Fibroblast of villous mesenchyme (primary cell): ENCODE measurements at regions not wholly inside any gene's neighbourhood (a gene's known extent, or its start where the extent isn't known, plus 50 kb on each side); places are given as distances from the start of the nearest gene placed in this dataset.

Experiments used
- DNase-seq: peaks from one replicate; pipeline ENCODE4 v3.0.0-alpha.2; 2010; ENCODE audit warnings: low read depth
- H3K4me3 ChIP-seq: 2 replicates; pipeline ENCODE4 v1.5.1; 2011; ENCODE audit warnings: low read depth, mild to moderate bottlenecking, low read length
- CTCF ChIP-seq: IDR thresholded peaks from 2 replicates; pipeline ENCODE4 v1.5.1; 2012; ENCODE audit warnings: low read depth, mild to moderate bottlenecking, low read length; ENCODE audit not compliant: insufficient read depth

- TF ChIP-seq CTCF, result no peak
- DNase-seq, result no peak
Observed at GRCh38 chr18:73485166-73485565, 617.4 kb upstream of the NETO1 start.

GRCh38 chr18:73482901-73483300 is 615.1 kb upstream of the NETO1 start:
- DNase-seq, result no peak
- no peak overlapping the region for H3K4me3 ChIP-seq
- TF ChIP-seq CTCF, result no peak

More at GRCh38 chr18:73485166-73485565, 617.4 kb upstream of the NETO1 start:
- H3K4me3 ChIP-seq, result no peak overlapping the region

- DNase-seq, result no peak
- no peak overlapping the region for H3K4me3 ChIP-seq
- no peak for TF ChIP-seq CTCF
Observed at GRCh38 chr18:73479477-73479876, 611.7 kb upstream of the NETO1 start.

- H3K4me3 ChIP-seq, result no peak overlapping the region
- no peak for TF ChIP-seq CTCF
- no peak for DNase-seq
Observed at GRCh38 chr18:73478191-73478590, 610.4 kb upstream of the NETO1 start.

- no peak overlapping the region for H3K4me3 ChIP-seq
- no peak for TF ChIP-seq CTCF
- no peak for DNase-seq
Observed at GRCh38 chr18:73476031-73476430, 608.2 kb upstream of the NETO1 start.

- DNase-seq, result peak; percentile 69
- TF ChIP-seq CTCF, result no peak
- H3K4me3 ChIP-seq, result no peak overlapping the region
Observed at GRCh38 chr18:73462092-73462491, 594.3 kb upstream of the NETO1 start.

GRCh38 chr18:73461780-73462059 is 593.9 kb upstream of the NETO1 start:
- no peak overlapping the region for H3K4me3 ChIP-seq
- no peak for TF ChIP-seq CTCF
- DNase-seq, result no peak
